GM23338 (cell line): ENCODE measurements at regions not wholly inside any gene's neighbourhood (a gene's known extent, or its start where the extent isn't known, plus 50 kb on each side); places are given as distances from the start of the nearest gene placed in this dataset.

Experiments
- ATAC-seq: fragments of 200-7000 bp; cut with Tn5 transposase; 3 replicates; pipeline ENCODE4 v1.9.1; 2020
- DNase-seq: peaks from one replicate; pipeline ENCODE4 v3.0.0-alpha.2; 2015; ENCODE audit warnings: low spot score
- H2AFZ ChIP-seq: fragments of 200-600 bp; sonication (generic); 2 replicates; pipeline ENCODE4 v1.8.0; 2016; ENCODE audit warnings: antibody characterized with exemption, mild to moderate bottlenecking, moderate library complexity
- H3F3A ChIP-seq: fragments of 200-600 bp; sonication (generic); replicated peaks from 2 replicates; pipeline ENCODE4 v1.8.0; 2017; ENCODE audit warnings: antibody characterized with exemption, mixed run types, low read depth
- H3K27ac ChIP-seq: fragments of 200-600 bp; sonication (generic); 2 replicates; pipeline ENCODE4 v1.6.1; 2016; ENCODE audit warnings: low read depth
- H3K27me3 ChIP-seq: fragments of 200-600 bp; sonication (generic); 2 replicates; pipeline ENCODE4 v1.8.0; 2016; ENCODE audit warnings: mild to moderate bottlenecking, mixed run types, moderate library complexity; ENCODE audit not compliant: insufficient read depth
- H3K36me3 ChIP-seq: fragments of 200-600 bp; sonication (generic); 2 replicates; pipeline ENCODE4 v1.8.0; 2016; ENCODE audit warnings: mild to moderate bottlenecking; ENCODE audit not compliant: insufficient read depth
- H3K4me1 ChIP-seq: fragments of 200-600 bp; sonication (generic); 2 replicates; pipeline ENCODE4 v1.8.0; 2016; ENCODE audit warnings: mild to moderate bottlenecking, moderate library complexity; ENCODE audit not compliant: insufficient read depth
- H3K4me2 ChIP-seq: fragments of 200-600 bp; sonication (generic); 2 replicates; pipeline ENCODE4 v1.7.1; 2017; ENCODE audit warnings: mixed run types
- H3K4me3 ChIP-seq: fragments of 200-600 bp; sonication (generic); 2 replicates; pipeline ENCODE4 v1.6.1; 2016; ENCODE audit warnings: mixed run types
- H3K79me2 ChIP-seq: fragments of 200-600 bp; sonication (generic); replicated peaks from 2 replicates; pipeline ENCODE4 v1.8.0; 2017; ENCODE audit warnings: mild to moderate bottlenecking; ENCODE audit not compliant: insufficient read depth
- H3K9me2 ChIP-seq: fragments of 200-600 bp; sonication (generic); 2 replicates; pipeline ENCODE4 v1.8.0; 2017; ENCODE audit not compliant: insufficient read depth
- H4K20me1 ChIP-seq: fragments of 200-600 bp; sonication (generic); replicated peaks from 2 replicates; pipeline ENCODE4 v1.8.0; 2017; ENCODE audit warnings: mild to moderate bottlenecking; ENCODE audit not compliant: insufficient read depth
- H3K27ac Mint-ChIP-seq: 2 replicates; pipeline ENCODE4 v1.8.0; 2020; ENCODE audit warnings: inconsistent platforms, mild to moderate bottlenecking, moderate library complexity, mixed read lengths
- H3K27me3 Mint-ChIP-seq: 3 replicates; pipeline ENCODE4 v1.8.0; 2022; ENCODE audit warnings: low read depth, mild to moderate bottlenecking, moderate library complexity, mixed read lengths, inconsistent platforms; ENCODE audit not compliant: insufficient read depth, poor library complexity
- H3K36me3 Mint-ChIP-seq: 3 replicates; pipeline ENCODE4 v1.8.0; 2021; ENCODE audit warnings: low read depth, mild to moderate bottlenecking, inconsistent platforms, moderate library complexity, mixed read lengths
- H3K4me1 Mint-ChIP-seq: 3 replicates; pipeline ENCODE4 v1.8.0; 2020; ENCODE audit warnings: mild to moderate bottlenecking, inconsistent platforms, mixed read lengths
- H3K4me3 Mint-ChIP-seq: 3 replicates; pipeline ENCODE4 v1.8.0; 2021; ENCODE audit warnings: moderate library complexity, mild to moderate bottlenecking, inconsistent platforms, mixed read lengths
- H3K9me3 Mint-ChIP-seq: 3 replicates; pipeline ENCODE4 v1.8.0; 2020; ENCODE audit warnings: moderate library complexity, mild to moderate bottlenecking, inconsistent platforms, mixed read lengths
- CREB1 ChIP-seq: fragments of 250-450 bp; sonication (Bioruptor Pico); IDR thresholded peaks from 2 replicates; pipeline ENCODE4 v1.5.0; 2020; ENCODE audit warnings: low read depth, mild to moderate bottlenecking, moderate library complexity
- EZH2phosphoT487 ChIP-seq: fragments of 200-600 bp; sonication (generic); IDR thresholded peaks from one replicate; pipeline ENCODE4 v1.8.1; 2018; ENCODE audit warnings: antibody characterized with exemption; ENCODE audit not compliant: unreplicated experiment
- JUNB ChIP-seq: IDR thresholded peaks from one replicate; pipeline ENCODE4 v1.6.1; 2016; ENCODE audit warnings: antibody characterized with exemption; ENCODE audit not compliant: unreplicated experiment
- NANOG ChIP-seq: IDR thresholded peaks from 2 replicates; pipeline ENCODE4 v1.6.1; 2016; ENCODE audit warnings: antibody characterized with exemption, borderline replicate concordance
- POLR2AphosphoS5 ChIP-seq: IDR thresholded peaks from 2 replicates; pipeline ENCODE4 v1.6.1; 2016; ENCODE audit warnings: antibody characterized with exemption, low read depth
- STAT1 ChIP-seq: IDR thresholded peaks from one replicate; pipeline ENCODE4 v1.6.1; 2016; ENCODE audit warnings: antibody characterized with exemption; ENCODE audit not compliant: unreplicated experiment
- ZNF114 ChIP-seq: fragments of 250-450 bp; sonication (Bioruptor Pico); IDR thresholded peaks from 2 replicates; pipeline ENCODE4 v1.5.0; 2020; ENCODE audit warnings: mild to moderate bottlenecking, moderate library complexity
- TF ChIP-seq, protein P1 (sequence below), 2 experiments: fragments of 200-600 bp in 1 of 2; sonication (generic) in 1 of 2; conservative IDR thresholded peaks; 2 replicates each; pipeline versions ENCODE4 v1.5.1 to v1.6.1; 2016 to 2017; ENCODE audit warnings: antibody characterized with exemption in 2 of 2, low read depth in 2 of 2, mild to moderate bottlenecking in 2 of 2, moderate library complexity in 1 of 2
- TF ChIP-seq, protein P2 (sequence below): IDR thresholded peaks from 2 replicates; pipeline ENCODE4 v1.6.1; 2016; ENCODE audit warnings: antibody characterized with exemption
- TF ChIP-seq, protein P3 (sequence below): fragments of 250-450 bp; sonication (Bioruptor Pico); IDR thresholded peaks from 2 replicates; pipeline ENCODE4 v1.5.0; 2020; ENCODE audit warnings: mild to moderate bottlenecking, moderate library complexity

DNA sequence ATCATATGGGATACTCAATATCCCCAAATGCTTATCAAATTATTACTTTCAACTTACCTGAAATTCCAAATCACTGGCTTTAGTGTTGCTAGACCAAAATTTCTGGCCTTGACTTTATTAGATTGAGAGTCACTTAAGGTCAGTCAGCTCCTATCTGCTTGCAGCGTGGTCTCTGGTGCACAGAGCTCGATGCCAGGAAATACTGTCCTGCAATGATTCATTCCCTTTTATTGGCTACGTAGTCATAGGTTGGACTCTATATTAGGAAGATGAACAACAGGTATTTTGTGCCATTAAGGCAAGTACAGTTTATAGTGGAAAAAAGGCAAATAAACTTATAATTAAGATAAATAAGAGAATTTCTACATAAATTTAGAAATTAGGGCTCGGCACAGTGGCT is 378.6 kb upstream of the MCTP2 start:
- H3K9me3 Mint-ChIP-seq = no peaks in the 10 kb centered on the region
- Histone ChIP-seq H3K27ac (no peak overlapping the region), H3K27me3 (no peaks in the 10 kb centered on the region), H3K4me3 (no peak overlapping the region), H2AFZ (no peak overlapping the region), H3K4me2 (no peak overlapping the region), H3K36me3 (no peaks in the 10 kb centered on the region), H3K79me2 (no peaks in the 10 kb centered on the region), H4K20me1 (no peaks in the 10 kb centered on the region), H3F3A (no peaks in the 10 kb centered on the region), H3K4me1 (peaks cover 7% of the 10 kb centered on the region; the same call in 1 of the 2 replicates), H3K9me2 (peaks cover 11% of the 10 kb centered on the region)
- H3K27ac Mint-ChIP-seq = no peak overlapping the region
- peaks cover 4% of the 10 kb centered on the region for H3K27me3 Mint-ChIP-seq
- H3K4me1 Mint-ChIP-seq = peaks cover 9% of the 10 kb centered on the region; the same call in 2 of the 3 replicates
- DNase-seq (no peak), ATAC-seq (no peak)
- TF ChIP-seq EZH2phosphoT487 = no peak
- H3K4me3 Mint-ChIP-seq = no peak overlapping the region
- H3K36me3 Mint-ChIP-seq = no peaks in the 10 kb centered on the region

DNA sequence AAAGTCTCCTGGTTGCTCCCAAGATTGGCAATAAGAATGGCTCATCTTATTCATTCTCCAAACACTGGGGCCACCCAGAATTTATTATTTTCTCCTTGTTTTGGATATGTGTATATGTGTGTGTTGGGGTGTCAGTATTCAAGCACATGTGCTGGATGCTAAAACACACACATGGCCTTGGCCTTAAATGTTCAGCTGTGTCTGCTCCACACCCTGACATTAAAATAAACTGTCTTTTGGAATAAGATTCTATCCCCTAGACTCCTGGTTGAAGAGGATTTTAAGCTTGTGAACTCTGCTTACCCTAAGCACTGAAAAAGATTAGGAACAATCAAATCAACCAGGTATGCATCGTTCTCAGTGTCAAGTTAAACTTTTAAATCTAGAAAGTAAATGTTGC is 382.9 kb upstream of the MCTP2 start:
- H3K4me3 Mint-ChIP-seq = no peak overlapping the region
- no peak for ATAC-seq

More for the DNA sequence above, 382.9 kb upstream of the MCTP2 start:
- Mint-ChIP-seq H3K27ac (no peak overlapping the region), H3K27me3 (peaks cover 3% of the 10 kb centered on the region), H3K9me3 (no peaks in the 10 kb centered on the region), H3K4me1 (peaks cover 9% of the 10 kb centered on the region; the same call in 2 of the 3 replicates), H3K36me3 (no peaks in the 10 kb centered on the region)
- TF ChIP-seq, protein P1, sequence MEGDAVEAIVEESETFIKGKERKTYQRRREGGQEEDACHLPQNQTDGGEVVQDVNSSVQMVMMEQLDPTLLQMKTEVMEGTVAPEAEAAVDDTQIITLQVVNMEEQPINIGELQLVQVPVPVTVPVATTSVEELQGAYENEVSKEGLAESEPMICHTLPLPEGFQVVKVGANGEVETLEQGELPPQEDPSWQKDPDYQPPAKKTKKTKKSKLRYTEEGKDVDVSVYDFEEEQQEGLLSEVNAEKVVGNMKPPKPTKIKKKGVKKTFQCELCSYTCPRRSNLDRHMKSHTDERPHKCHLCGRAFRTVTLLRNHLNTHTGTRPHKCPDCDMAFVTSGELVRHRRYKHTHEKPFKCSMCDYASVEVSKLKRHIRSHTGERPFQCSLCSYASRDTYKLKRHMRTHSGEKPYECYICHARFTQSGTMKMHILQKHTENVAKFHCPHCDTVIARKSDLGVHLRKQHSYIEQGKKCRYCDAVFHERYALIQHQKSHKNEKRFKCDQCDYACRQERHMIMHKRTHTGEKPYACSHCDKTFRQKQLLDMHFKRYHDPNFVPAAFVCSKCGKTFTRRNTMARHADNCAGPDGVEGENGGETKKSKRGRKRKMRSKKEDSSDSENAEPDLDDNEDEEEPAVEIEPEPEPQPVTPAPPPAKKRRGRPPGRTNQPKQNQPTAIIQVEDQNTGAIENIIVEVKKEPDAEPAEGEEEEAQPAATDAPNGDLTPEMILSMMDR (conservative IDR thresholded peaks at IDR 0.05; ENCODE audit: low read depth in 2 of 2) = no peak
- TF ChIP-seq CREB1 (CRISPR knock-in tag) = no peak
- TF ChIP-seq NANOG = no peak
- TF ChIP-seq, protein P2, sequence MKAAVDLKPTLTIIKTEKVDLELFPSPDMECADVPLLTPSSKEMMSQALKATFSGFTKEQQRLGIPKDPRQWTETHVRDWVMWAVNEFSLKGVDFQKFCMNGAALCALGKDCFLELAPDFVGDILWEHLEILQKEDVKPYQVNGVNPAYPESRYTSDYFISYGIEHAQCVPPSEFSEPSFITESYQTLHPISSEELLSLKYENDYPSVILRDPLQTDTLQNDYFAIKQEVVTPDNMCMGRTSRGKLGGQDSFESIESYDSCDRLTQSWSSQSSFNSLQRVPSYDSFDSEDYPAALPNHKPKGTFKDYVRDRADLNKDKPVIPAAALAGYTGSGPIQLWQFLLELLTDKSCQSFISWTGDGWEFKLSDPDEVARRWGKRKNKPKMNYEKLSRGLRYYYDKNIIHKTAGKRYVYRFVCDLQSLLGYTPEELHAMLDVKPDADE = no peak
- no peak for TF ChIP-seq POLR2AphosphoS5
- TF ChIP-seq, protein P3, sequence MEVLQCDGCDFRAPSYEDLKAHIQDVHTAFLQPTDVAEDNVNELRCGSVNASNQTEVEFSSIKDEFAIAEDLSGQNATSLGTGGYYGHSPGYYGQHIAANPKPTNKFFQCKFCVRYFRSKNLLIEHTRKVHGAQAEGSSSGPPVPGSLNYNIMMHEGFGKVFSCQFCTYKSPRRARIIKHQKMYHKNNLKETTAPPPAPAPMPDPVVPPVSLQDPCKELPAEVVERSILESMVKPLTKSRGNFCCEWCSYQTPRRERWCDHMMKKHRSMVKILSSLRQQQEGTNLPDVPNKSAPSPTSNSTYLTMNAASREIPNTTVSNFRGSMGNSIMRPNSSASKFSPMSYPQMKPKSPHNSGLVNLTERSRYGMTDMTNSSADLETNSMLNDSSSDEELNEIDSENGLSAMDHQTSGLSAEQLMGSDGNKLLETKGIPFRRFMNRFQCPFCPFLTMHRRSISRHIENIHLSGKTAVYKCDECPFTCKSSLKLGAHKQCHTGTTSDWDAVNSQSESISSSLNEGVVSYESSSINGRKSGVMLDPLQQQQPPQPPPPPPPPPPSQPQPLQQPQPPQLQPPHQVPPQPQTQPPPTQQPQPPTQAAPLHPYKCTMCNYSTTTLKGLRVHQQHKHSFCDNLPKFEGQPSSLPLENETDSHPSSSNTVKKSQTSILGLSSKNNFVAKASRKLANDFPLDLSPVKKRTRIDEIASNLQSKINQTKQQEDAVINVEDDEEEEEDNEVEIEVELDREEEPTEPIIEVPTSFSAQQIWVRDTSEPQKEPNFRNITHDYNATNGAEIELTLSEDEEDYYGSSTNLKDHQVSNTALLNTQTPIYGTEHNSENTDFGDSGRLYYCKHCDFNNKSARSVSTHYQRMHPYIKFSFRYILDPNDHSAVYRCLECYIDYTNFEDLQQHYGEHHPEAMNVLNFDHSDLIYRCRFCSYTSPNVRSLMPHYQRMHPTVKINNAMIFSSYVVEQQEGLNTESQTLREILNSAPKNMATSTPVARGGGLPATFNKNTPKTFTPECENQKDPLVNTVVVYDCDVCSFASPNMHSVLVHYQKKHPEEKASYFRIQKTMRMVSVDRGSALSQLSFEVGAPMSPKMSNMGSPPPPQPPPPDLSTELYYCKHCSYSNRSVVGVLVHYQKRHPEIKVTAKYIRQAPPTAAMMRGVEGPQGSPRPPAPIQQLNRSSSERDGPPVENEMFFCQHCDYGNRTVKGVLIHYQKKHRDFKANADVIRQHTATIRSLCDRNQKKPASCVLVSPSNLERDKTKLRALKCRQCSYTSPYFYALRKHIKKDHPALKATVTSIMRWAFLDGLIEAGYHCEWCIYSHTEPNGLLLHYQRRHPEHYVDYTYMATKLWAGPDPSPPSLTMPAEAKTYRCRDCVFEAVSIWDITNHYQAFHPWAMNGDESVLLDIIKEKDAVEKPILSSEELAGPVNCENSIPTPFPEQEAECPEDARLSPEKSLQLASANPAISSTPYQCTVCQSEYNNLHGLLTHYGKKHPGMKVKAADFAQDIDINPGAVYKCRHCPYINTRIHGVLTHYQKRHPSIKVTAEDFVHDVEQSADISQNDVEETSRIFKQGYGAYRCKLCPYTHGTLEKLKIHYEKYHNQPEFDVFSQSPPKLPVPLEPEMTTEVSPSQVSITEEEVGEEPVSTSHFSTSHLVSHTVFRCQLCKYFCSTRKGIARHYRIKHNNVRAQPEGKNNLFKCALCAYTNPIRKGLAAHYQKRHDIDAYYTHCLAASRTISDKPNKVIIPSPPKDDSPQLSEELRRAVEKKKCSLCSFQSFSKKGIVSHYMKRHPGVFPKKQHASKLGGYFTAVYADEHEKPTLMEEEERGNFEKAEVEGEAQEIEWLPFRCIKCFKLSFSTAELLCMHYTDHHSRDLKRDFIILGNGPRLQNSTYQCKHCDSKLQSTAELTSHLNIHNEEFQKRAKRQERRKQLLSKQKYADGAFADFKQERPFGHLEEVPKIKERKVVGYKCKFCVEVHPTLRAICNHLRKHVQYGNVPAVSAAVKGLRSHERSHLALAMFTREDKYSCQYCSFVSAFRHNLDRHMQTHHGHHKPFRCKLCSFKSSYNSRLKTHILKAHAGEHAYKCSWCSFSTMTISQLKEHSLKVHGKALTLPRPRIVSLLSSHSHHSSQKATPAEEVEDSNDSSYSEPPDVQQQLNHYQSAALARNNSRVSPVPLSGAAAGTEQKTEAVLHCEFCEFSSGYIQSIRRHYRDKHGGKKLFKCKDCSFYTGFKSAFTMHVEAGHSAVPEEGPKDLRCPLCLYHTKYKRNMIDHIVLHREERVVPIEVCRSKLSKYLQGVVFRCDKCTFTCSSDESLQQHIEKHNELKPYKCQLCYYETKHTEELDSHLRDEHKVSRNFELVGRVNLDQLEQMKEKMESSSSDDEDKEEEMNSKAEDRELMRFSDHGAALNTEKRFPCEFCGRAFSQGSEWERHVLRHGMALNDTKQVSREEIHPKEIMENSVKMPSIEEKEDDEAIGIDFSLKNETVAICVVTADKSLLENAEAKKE = no peak
- TF ChIP-seq STAT1 = no peak
- no peak for TF ChIP-seq ZNF114
- TF ChIP-seq JUNB = no peak
- Histone ChIP-seq H4K20me1 (no peaks in the 10 kb centered on the region), H3F3A (no peaks in the 10 kb centered on the region), H2AFZ (no peak overlapping the region), H3K4me2 (no peak overlapping the region), H3K9me2 (peaks cover 4% of the 10 kb centered on the region), H3K27ac (no peak overlapping the region), H3K27me3 (no peaks in the 10 kb centered on the region), H3K4me1 (peaks cover 7% of the 10 kb centered on the region; the same call in 1 of the 2 replicates), H3K36me3 (no peaks in the 10 kb centered on the region), H3K4me3 (no peak overlapping the region), H3K79me2 (no peaks in the 10 kb centered on the region)
- no peak for DNase-seq
